GM19467 (cell line): ENCODE measurements at regions not wholly inside any gene's neighbourhood (a gene's known extent, or its start where the extent isn't known, plus 50 kb on each side); places are given as distances from the start of the nearest gene placed in this dataset.

Experiments
- ATAC-seq: cut with Tn5 transposase; IDR thresholded peaks from one replicate; pipeline ENCODE4 v1.9.1; 2021; ENCODE audit warnings: mild to moderate bottlenecking, moderate library complexity; ENCODE audit not compliant: unreplicated experiment

DNA sequence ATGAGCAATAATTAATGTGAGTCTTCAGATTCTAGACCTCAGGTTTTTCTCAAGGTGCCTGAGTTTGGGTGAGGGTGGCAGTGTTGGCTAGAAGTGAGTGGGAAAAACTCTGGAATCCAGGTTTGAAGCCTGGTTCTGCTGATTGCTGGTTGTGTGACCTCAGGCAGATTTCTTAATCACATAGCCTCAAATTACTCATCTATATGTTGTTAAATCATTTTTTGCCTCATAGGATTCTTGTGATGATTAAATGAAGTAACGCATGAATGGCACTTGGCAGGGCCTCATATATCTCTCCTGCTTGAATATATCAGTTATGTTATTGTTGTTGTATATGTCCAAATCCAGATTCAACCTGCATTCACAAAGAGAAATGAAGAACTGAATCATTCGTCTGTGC is 60.5 kb downstream of the NR2F2 start:
- no peak for ATAC-seq

DNA sequence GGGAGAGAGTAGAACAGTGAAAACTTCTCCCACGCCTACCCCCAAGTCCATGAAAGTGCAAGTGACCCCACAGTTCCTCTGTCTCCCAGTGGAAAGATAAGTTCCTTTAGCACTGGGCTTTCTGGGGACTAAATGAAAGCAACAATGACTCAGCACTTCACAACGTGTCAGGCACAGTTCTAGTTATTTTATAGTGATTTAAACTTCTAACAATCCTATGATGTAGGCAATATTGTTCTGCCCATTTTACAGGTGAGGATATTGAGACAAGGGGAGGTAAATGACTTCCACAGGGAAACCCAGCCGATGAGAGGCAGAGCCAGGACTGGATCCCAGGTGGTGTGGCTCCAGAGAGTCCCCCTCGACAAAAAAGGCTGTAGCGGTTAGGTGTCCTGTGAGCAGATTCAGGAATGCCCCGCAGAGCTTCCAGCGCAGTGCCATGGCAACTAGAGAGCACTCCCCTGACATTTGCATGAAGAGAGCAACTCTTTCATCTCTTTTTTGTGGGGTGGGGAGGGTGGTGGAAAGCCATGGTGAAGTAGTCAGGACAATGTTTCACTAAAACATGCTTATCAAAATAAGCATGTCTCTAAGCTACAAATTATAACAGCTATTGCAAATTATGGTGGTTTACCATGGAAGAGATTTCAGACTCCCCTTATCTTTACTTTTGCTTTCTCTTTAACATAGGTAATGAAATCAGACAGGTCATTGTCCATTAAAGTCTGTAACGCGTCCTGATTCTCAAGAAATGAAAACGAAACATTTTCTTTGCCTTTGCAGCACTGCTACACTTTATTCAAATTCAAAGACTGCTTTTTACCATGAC is 62.1 kb downstream of the NR2F2 start:
- ATAC-seq: no peak

DNA sequence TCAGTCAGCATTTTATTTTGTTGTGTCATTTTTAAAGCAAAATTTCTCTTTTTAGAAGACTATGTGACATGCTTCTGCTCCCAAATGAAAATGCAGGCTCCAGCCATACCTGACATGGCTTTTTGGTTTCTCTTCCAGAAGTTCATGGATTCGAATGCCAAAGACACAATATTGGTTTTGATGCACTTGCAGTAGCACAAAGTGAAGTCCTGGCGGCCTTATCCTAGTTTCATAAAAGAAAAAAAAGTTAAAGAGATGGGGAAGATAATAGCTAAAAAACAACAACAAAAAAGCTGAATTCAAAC is 62.7 kb downstream of the NR2F2 start:
- no peak for ATAC-seq

DNA sequence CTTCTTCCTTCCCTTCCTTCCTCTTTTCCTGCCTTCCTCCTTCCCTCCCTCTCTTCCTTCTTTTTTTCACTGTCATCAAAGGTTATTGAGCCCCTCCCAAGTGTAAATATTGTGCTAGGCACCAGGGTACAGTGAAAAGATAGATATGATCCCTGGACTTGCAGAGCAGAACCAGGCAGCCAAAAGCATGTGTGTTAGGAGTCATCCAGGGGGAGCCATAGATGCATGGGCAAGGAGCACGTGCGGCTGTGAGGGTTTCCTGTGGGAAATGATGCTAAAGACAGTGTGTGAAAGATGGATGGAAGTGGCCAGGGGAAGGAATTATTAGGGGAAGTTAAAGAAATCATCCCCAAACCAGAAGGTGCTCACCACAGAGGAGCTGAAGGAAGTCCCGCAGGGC is 65.2 kb downstream of the NR2F2 start:
- no peak for ATAC-seq

DNA sequence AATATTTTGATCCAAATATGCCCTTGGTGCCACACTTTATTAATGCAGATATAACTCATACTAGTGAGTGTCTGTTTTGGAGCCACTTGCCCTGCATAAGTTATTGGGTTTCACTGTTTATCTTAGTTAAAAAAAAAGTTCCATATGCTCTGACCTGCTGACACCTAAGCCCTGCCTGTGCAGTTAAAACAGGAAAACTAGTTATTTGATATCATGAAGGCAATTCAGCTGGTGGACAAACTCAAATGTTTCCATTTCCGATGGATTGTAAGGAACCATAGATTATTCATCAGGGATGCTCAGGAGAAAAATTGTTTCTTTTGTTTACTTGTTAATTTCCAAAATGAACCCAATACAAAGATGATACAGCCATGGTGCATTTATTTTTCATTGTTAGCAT is 68.3 kb downstream of the NR2F2 start:
- no peak for ATAC-seq

DNA sequence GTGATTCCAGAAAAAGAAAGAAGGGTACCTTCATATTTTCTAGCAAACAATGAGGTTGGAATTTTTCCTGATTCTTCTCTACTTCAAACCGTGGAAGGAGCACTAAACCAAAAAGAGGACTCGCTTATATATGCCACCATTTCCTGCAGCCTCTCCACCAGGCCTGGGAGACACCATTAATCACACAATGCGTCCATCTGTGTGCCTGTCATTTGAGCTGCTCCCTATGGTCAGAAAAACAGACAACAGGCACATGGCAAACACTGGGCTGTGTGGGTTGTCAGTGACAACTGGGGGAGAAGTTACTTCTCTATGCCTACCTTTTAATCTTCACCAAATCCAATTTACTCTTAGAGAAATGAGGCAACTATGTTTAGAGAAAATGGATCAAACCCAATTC is 71.9 kb downstream of the NR2F2 start:
- ATAC-seq: no peak

DNA sequence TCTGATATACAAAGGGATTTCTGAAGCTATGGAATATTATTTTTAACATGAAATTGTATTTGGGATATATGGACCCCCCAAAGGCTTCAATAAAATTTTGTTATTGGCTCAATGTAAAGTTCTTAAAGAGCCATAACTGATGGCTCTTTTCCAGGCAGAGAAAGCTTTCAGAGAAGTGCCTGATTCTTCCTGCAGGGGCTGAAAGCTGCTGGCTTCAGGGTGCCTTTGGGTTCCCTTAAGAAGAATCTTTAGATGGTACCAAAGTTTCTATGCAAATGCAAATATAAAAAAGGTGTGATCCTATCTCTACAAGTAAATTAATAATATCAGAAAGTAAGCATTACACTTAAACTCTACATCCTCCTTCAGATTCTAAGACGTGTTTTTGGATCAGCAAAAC is 72.6 kb downstream of the NR2F2 start:
- no peak for ATAC-seq

DNA sequence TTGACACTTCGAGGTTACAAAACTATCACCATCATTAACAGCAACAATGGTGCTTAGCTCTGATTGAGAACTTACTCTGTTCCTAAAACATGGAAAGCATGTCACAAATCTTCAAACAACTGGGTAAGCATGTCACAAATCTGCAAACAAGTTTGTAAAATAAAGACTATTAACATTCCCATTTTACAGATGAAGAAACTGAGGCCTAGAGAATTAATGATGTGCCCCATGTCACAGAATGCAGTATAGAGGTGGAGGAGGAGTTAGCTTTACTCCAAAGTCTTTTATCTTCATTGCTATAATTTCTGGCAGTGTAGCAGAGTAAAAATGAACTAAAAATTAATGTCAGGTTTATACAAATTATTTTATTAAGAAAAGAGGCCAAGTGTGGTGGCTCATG is 73.4 kb downstream of the NR2F2 start:
- ATAC-seq: no peak

DNA sequence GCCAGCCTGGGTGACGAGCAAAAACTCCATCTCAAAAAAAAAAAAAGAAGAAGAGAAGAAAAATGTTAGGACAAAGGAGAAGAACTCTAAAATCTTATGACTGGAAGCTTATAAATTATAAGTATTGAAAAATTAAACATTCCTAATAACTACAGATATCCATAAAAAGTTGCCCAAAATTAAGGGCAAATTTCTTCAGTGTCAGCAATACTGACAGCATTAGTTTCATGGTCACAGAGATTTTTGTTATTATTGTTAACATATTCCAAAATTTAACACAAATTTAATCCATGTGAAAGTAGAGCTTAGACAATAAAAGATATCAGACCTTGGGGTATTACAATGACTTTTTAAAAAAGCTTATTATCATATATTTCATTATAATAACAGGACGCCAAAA is 74.1 kb downstream of the NR2F2 start:
- ATAC-seq: no peak

DNA sequence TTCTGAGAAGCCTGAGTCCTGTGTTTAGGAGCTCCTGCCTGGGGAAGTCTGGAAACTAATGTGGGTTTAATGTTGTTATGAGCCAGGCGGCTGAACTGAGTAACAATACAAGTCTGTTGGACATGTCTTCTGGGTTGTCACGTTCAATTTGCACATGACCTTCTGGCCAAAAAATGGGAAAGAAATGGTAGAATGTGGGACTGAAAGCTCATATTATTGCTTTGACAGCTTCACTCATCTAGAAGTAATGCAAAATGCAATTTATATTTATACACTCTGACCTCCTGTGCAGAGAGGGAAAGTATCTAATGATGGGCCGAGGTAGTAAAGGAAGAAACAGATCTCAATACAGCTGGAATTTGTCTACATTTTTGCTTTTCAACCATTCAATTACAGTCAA is 75.8 kb downstream of the NR2F2 start:
- ATAC-seq: no peak

DNA sequence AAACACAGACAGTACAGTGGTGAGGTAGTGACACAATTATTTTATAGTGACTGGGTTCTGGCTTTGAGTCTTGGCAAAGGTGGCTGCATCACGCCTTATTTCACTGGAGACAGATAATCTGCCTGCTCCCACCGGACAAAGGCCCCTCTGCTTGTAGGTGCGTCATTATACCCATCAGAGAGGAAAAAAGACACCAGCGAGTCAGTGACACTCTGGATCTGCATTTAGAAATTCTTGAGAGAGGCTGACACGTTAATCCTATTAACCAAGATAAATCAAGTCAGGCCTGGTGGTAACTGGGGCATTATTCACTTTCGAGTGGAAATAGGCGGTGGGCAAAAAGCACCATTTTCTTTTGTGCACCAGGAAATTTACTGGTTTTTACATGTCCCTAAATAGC is 76.2 kb downstream of the NR2F2 start:
- no peak for ATAC-seq

DNA sequence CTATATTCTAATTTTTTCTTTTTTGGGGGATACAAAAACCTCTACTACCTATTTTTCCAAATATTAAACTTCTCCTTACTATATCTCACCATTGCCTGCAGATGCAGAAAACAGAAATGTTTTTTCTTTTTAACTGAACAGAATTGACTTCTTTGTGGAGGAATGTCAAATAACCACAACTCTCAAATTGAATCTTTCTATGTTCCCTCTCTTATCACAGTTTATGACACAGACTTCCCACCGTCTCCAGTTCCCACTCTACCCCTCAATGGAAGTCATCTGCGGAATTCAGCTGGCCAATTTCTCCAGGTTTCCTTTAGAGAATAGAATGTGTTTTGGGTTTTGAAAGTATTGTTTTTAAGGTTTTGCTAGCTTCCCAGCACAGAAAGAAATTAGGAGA is 77.0 kb downstream of the NR2F2 start:
- ATAC-seq: no peak

DNA sequence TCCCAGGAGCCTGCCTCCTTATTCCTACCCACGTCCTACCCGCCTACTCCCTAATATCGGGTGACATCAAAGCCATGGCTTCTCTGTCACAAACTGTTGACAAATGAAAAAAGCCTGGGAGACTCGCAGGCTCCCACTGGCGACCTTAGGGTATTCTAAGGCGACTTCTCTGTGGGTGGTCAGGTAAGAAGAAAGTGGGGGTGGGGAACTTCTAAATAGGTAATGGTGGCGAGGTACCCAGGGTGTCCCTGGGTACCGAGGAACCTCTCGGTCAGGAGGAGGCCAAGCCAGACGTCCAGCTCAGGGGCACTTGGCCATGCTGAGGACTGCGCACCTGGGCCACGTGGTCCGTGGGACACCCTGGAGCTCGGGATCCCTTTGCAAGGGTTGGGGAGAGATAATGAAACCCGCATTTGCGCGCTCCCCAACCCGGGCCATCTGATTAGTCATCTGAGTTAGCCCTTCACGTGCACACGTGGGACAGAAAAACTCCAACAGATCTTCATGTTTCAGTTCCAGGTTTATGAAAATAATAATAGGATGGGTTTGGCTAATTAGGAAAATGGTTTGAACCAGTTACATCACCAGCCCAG is 78.2 kb downstream of the NR2F2 start:
- no peak for ATAC-seq

DNA sequence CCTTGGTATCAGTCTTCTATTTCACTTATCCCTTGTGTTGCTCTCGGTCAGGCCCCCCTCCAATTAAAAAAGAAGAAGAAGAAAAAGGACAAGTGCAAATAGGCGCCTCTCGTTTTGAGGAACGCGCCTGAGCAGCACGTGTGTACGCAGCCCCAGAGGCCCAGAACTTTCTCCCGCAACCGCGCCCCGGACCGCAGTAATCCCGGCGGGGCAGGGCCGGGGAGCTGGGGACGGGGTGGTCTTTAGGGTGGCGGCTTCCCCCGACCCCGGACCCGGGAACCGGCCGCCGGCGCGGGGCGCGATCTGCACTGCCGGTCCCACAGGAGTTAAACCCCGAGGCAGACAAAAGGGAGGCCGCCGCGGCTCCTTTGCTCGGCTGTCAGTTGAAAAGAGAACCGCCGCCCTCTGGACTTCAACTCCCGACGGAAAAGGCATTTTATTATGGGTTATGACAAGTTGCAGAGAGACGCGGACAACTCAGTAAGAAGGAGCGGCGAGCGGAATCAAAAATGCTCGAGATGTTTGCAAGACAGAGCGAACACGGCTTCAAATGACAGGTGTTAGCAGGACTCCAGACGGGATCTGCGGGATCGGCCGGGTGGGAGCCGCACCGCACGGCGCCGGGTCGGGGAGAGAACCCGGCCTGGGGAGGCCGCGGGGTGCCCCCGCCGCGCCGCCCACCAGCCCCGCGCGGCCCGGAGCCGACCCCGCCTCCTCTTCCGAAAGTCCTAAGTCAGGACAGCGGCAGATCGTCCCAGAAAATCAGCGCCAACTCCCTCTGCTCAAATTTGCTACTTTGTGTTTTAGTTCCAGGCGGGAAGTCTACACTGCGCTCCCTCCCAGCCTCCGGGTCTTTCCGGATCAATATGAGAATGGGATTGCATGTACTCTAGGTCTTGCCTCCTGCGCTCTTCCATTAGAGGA is 79.0 kb downstream of the NR2F2 start:
- no peak for ATAC-seq

DNA sequence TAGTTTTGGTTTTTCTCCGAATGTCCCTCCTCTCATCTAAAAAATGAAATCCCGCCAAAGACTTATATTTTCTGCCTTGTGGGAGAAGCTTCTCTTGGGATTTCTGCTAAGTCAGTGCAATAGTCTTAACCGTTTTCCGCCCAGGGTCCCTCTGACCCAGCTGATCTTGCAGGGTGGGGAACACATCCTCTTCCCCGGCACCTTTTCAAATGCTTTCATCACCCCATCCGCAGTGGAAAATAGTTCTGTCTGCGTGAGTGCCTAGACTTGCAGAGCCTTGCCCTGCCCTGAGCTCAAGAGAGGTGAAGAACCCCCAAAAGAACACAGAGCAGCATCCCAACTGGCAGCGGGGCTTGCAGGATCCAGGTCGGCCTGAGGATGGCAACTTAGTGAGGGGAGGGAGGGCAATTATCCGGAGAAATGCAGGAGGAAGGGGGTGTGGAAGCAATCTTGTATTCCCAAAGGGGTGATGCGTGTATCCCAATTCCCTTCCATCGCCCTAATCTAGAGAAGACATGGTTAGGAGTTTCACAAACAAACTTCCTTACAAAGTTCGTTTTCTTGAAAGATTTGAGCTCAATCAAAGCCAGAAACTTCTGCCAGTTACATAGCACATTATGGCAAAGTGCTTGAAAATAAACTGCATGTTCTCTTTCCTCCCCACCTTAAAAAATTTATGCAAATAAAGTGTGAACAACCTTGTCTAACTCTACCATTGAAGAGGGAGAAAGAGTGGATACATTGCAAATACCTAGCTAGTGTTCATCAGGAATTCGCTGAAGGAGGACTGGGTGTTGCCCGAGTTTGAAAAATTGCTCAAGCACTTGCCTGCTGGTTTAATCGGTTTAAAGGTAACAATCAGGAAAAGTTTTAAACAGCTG is 79.9 kb downstream of the NR2F2 start:
- ATAC-seq: no peak

DNA sequence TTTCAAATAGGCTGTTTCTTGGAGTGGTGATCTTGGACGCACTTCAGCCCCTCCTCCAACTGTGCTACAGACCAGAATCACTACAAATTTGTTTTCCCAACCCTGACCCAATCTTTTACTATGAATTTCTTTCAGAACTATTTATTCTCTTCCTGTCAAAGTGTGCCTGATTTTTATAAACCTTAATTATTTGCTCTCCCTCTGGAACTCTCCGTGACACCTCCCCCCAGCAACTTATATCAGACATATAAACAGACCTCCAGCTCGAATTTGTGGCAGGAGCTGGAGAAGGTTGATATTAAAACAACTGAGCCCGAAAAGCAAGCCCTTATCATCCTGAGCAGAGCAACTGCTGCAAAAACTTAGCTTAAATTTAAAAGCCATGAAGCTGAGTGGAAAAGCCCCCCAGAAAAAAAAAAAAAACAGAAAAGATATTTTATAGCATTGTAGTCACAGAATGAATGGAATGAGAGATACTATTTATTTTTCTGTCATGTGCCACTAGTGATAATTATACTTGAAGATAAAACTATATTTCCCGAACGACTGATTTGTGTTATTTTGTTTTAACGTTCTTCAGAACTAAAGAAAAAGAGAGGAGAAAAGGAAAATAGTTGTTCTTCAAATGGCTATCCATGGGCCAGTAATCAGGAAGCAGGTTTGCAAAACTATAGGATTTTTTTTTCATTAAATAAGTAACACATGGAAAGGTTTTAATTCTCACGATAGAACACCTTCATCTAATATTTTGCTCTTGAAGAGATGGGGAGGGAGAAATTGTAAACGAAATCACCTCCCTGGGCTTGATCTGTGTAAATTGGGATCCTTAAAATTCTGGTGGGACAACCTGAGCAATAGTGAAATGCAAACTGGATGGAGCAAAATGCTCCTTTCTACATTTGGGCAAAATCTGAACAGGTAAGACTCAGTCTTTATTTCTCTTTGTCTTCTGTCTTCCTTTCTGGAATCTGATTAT is 80.8 kb downstream of the NR2F2 start:
- ATAC-seq: no peak

DNA sequence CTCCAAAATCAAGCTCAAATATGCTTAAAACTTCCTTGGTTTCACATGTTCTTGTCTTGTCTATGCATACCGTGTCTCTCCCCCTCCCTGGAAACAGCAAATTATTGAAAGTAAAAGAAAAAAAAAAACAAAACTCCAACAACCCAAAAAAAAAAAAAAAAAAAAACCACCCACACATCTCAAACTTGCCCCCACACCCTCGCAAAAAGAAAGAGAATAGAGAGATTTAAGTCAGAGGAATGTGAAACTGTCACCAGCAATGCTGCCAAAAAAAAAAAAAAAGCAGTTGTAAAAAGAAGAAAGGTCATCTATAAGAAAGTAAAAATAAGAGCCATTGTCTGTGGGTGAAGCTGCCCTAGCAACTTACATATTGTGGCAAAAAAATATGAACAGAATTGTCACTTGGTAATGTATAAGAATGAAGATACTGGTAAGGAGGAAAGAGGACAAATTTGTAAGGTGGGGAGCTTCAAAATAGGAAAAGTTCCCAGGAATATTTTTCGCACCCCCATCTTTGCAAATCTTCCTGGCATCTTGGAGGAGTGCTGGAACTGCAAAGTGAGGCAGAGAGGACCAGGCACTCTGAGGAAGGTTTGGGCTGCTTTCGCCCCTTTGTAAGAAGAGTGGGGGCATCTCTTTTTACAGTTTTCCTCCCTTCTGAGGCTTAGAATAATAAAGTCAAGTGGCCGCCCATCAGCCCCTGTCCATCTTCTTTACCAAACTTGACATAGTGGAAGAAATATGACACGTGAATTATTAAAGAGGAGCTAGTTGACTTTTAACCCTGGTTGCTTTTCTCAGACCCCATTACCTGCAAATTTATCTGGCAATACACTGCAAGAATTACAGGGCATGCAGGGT is 81.8 kb downstream of the NR2F2 start:
- no peak for ATAC-seq

DNA sequence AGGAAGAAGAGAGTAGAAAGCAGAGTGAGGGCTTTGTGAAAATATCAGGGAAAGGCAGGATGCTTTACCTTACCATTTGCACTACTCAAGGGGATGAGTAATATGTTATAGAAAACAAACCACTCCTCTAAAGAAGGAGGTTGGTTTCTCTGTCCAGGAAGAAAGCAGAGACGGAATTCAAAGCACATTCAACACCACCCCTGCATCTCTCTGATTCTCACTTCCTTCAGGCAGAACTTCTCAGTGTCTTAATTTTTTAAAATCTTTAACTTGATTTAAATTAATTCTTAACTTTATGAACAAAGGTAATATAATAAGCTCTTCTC is 82.4 kb downstream of the NR2F2 start:
- ATAC-seq: no peak

DNA sequence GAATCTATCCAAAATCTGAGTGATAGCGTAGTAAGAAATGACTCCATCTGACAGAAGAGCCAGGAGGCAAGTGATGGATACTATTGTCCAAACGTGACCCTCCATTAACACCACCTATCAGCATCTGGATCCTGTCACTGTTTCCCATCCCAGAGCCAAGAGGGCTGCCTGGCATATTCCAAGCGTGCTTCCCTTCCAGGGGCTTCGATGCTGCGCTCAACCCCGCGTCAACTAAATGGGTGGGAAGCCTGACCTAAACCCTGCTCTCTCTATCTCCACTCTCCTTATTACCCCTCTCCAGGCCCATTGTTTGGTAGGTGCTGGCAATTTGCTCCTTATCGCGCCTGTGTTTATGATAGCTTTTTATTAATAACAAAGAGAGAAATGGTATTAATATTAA is 83.2 kb downstream of the NR2F2 start:
- ATAC-seq: no peak
